SU-DHL-6 (cell line): ENCODE measurements at regions not wholly inside any gene's neighbourhood (a gene's known extent, or its start where the extent isn't known, plus 50 kb on each side); places are given as distances from the start of the nearest gene placed in this dataset.

Experiments used
- H2AFZ ChIP-seq: fragments of 200-600 bp; sonication (generic); 2 replicates; pipeline ENCODE4 v1.6.1; 2014; ENCODE audit warnings: low read depth, mild to moderate bottlenecking, moderate library complexity, mixed read lengths, antibody characterized with exemption, low read length; ENCODE audit not compliant: severe bottlenecking
- H3F3A ChIP-seq: fragments of 200-600 bp; shearing (Covaris generic); 2 replicates; pipeline ENCODE4 v1.6.0; 2016; ENCODE audit warnings: antibody characterized with exemption, mild to moderate bottlenecking; ENCODE audit not compliant: insufficient read depth
- H3K27ac ChIP-seq: fragments of 200-600 bp; sonication (generic); 2 replicates; pipeline ENCODE4 v1.5.1; 2016; ENCODE audit warnings: low read depth, mild to moderate bottlenecking, low read length, moderate library complexity, mixed read lengths
- H3K27me3 ChIP-seq: fragments of 200-600 bp; sonication (generic), shearing (Covaris generic); 2 replicates; pipeline ENCODE4 v1.6.0; 2014; ENCODE audit warnings: mild to moderate bottlenecking, low read length
- H3K36me3 ChIP-seq: fragments of 200-600 bp; sonication (generic); 2 replicates; pipeline ENCODE4 v1.6.1; 2014; ENCODE audit warnings: mild to moderate bottlenecking, low read length, mixed read lengths
- H3K4me2 ChIP-seq: fragments of 300-600, 200-600 bp; shearing (Covaris generic), sonication (generic); 2 replicates; pipeline ENCODE4 v1.6.0; 2014; ENCODE audit warnings: low read length, low read depth, mild to moderate bottlenecking; ENCODE audit not compliant: poor library complexity, severe bottlenecking
- H3K4me3 ChIP-seq: fragments of 200-600 bp; sonication (generic); 2 replicates; pipeline ENCODE4 v1.5.1; 2014; ENCODE audit warnings: antibody characterized with exemption, low read length, mild to moderate bottlenecking, mixed read lengths; ENCODE audit not compliant: insufficient read depth, poor library complexity, severe bottlenecking
- H3K79me2 ChIP-seq: fragments of 200-600 bp; sonication (generic); 2 replicates; pipeline ENCODE4 v1.6.1; 2014; ENCODE audit warnings: mild to moderate bottlenecking, low read length, moderate library complexity; ENCODE audit not compliant: insufficient read depth
- H3K9ac ChIP-seq: fragments of 200-600 bp; sonication (generic); 2 replicates; pipeline ENCODE4 v1.7.0; 2014; ENCODE audit warnings: mild to moderate bottlenecking, low read length
- H3K9me2 ChIP-seq: fragments of 200-600 bp; sonication (generic); replicated peaks from 2 replicates; pipeline ENCODE4 v1.6.1; 2014; ENCODE audit warnings: low read length; ENCODE audit not compliant: insufficient read depth
- H3K9me3 ChIP-seq: fragments of 200-600 bp; sonication (generic); 2 replicates; pipeline ENCODE4 v1.6.1; 2014; ENCODE audit warnings: low read length, mixed read lengths; ENCODE audit not compliant: insufficient read depth
- H4K20me1 ChIP-seq: fragments of 200-600 bp; sonication (generic); 2 replicates; pipeline ENCODE4 v1.6.1; 2014; ENCODE audit warnings: low read depth, mild to moderate bottlenecking, antibody characterized with exemption, low read length, moderate library complexity, mixed read lengths
- CTCF ChIP-seq: fragments of 200-600 bp; sonication (generic); IDR thresholded peaks from one replicate; pipeline ENCODE4 v1.5.1; 2017; ENCODE audit warnings: antibody characterized with exemption, mild to moderate bottlenecking, low read length, moderate library complexity; ENCODE audit not compliant: insufficient read depth, poor library complexity, severe bottlenecking
- EZH2phosphoT487 ChIP-seq: fragments of 200-600 bp; sonication (generic), shearing (Covaris generic); conservative IDR thresholded peaks from 2 replicates; pipeline ENCODE4 v1.6.1; 2018; ENCODE audit warnings: mild to moderate bottlenecking, antibody characterized with exemption, low read length, moderate library complexity, mixed read lengths

GRCh38 chr5:103646698-103647614, 84.4 kb upstream of the NUDT12 start:
- no peak overlapping the region for H2AFZ ChIP-seq
- no peak for TF ChIP-seq EZH2phosphoT487
- no peak for TF ChIP-seq CTCF
- H3K4me3 ChIP-seq, result no peak overlapping the region
- no peaks in the 10 kb centered on the region for H4K20me1 ChIP-seq
- no peaks in the 10 kb centered on the region for H3K79me2 ChIP-seq
- no peak overlapping the region for H3K9ac ChIP-seq
- no peaks in the 10 kb centered on the region for H3K9me3 ChIP-seq
- no peak overlapping the region for H3K27ac ChIP-seq
- H3K36me3 ChIP-seq, result no peaks in the 10 kb centered on the region
- H3K9me2 ChIP-seq, result no peaks in the 10 kb centered on the region
- no peaks in the 10 kb centered on the region for H3F3A ChIP-seq
- no peaks in the 10 kb centered on the region for H3K27me3 ChIP-seq
- H3K4me2 ChIP-seq, result no peak overlapping the region

DNA sequence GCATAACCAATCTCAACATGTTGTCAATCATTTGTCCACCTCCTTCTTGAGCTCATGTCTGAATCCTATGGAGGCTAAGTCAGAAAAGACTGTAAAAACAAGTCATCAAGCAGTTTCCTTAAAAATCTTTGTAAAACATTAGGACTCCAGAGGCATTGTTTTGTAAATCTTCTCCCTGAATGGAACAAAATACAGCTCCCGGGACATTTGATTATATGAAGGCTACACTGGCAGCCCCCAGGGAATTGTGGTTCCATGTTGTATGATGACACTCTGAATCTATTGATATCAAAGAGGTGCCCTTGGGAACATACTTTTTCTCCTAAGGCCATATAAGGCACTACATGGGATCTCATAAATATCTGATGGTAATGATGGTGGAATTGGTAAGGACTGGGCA, 83.2 kb upstream of the NUDT12 start:
- no peak overlapping the region for H3K4me2 ChIP-seq
- no peak overlapping the region for H3K4me3 ChIP-seq
- no peaks in the 10 kb centered on the region for H3K9me3 ChIP-seq
- H3K36me3 ChIP-seq, result no peaks in the 10 kb centered on the region
- no peaks in the 10 kb centered on the region for H3K79me2 ChIP-seq
- H3K27me3 ChIP-seq, result no peaks in the 10 kb centered on the region
- TF ChIP-seq CTCF, result no peak
- no peak for TF ChIP-seq EZH2phosphoT487
- H3K9me2 ChIP-seq, result no peaks in the 10 kb centered on the region
- H3F3A ChIP-seq, result no peaks in the 10 kb centered on the region
- H3K9ac ChIP-seq, result no peak overlapping the region
- no peaks in the 10 kb centered on the region for H4K20me1 ChIP-seq
- no peak overlapping the region for H2AFZ ChIP-seq
- no peak overlapping the region for H3K27ac ChIP-seq

GRCh38 chr5:103638979-103639378, 76.4 kb upstream of the NUDT12 start:
- Histone ChIP-seq H2AFZ (no peak overlapping the region), H3F3A (no peaks in the 10 kb centered on the region), H3K27ac (no peak overlapping the region), H3K27me3 (no peaks in the 10 kb centered on the region), H3K4me2 (no peak overlapping the region), H4K20me1 (no peaks in the 10 kb centered on the region), H3K4me3 (no peak overlapping the region), H3K36me3 (no peaks in the 10 kb centered on the region), H3K79me2 (no peaks in the 10 kb centered on the region), H3K9me2 (no peaks in the 10 kb centered on the region), H3K9me3 (no peaks in the 10 kb centered on the region), H3K9ac (no peak overlapping the region)
- TF ChIP-seq CTCF (no peak), EZH2phosphoT487 (no peak)
